GM12878 (cell line): ENCODE measurements at regions not wholly inside any gene's neighbourhood (a gene's known extent, or its start where the extent isn't known, plus 50 kb on each side); places are given as distances from the start of the nearest gene placed in this dataset.

Source experiments
- ATAC-seq: fragments of 200-7000 bp; cut with Tn5 transposase; 3 replicates; pipeline ENCODE4 v1.9.1; 2020; ENCODE audit warnings: mild to moderate bottlenecking, moderate library complexity
- BruUV-seq: library from RNA; stranded (reverse); fragments of 400-500 nt; replicated peaks from 2 replicates; lab custom pipeline; 2021; lab: Mats Ljungman, UMichigan
- CTCF ChIA-PET: fragments of 300-600 bp; sonication (Branson Sonifier 250); formaldehyde crosslinking; extraction: SDS; loops from one replicate; lab custom pipeline; 2021; ENCODE audit warnings: inconsistent platforms; lab: Yijun Ruan, JAX
- POLR2A ChIA-PET: fragments of 350-600 bp; formaldehyde crosslinking; extraction: SDS; loops from one replicate; lab custom pipeline; 2021; ENCODE audit warnings: inconsistent platforms; lab: Charles Lee
- RAD21 ChIA-PET: fragments of 300-600 bp; sonication (Branson Sonifier 250); formaldehyde crosslinking; loops from one replicate; lab custom pipeline; 2023; ENCODE audit warnings: antibody characterized with exemption; ENCODE audit not compliant: unreplicated experiment; lab: Charles Lee
- SMC1A ChIA-PET: fragments of 300-600 bp; sonication (Branson Sonifier 250); formaldehyde crosslinking; loops from one replicate; lab custom pipeline; 2023; ENCODE audit not compliant: unreplicated experiment, uncharacterized antibody; lab: Charles Lee
- DNase-seq: peaks from one replicate; pipeline ENCODE4 v3.0.0-alpha.2; 2011; ENCODE audit warnings: low read depth, low spot score
- FAIRE-seq: peaks from 3 replicates; lab custom pipeline; 2011; peaks lifted over from hg19 to GRCh38; lab: Jason Lieb, UNC
- H2AFZ ChIP-seq: 2 replicates; pipeline ENCODE4 v1.6.0; 2011; ENCODE audit warnings: low read depth, low read length, control low read depth; ENCODE audit not compliant: control insufficient read depth
- H3K27ac ChIP-seq: 2 replicates; pipeline ENCODE4 v1.5.1; 2011; ENCODE audit warnings: control low read depth; ENCODE audit not compliant: control insufficient read depth, insufficient read depth
- H3K27me3 ChIP-seq, 2 experiments: replicated peaks in 1 of 2; 2 replicates each; pipeline versions ENCODE4 v1.6.0 to v1.6.1; 2011; ENCODE audit warnings: low read length in 1 of 2; ENCODE audit not compliant: control insufficient read depth in 2 of 2, insufficient read depth in 2 of 2
- H3K36me3 ChIP-seq, 2 experiments: 2 replicates each; pipeline ENCODE4 v1.5.1; 2011; ENCODE audit warnings: low read length in 1 of 2; ENCODE audit not compliant: control insufficient read depth in 2 of 2, insufficient read depth in 2 of 2
- H3K4me1 ChIP-seq: 2 replicates; pipeline ENCODE4 v1.6.1; 2011; ENCODE audit warnings: mild to moderate bottlenecking, low read length, moderate library complexity, mixed read lengths; ENCODE audit not compliant: control insufficient read depth, insufficient read depth
- H3K4me2 ChIP-seq: 2 replicates; pipeline ENCODE4 v1.6.0; 2011; ENCODE audit warnings: control low read depth; ENCODE audit not compliant: control insufficient read depth, insufficient read depth
- H3K4me3 ChIP-seq: fragments of 200-600 bp; sonication (generic); 2 replicates; pipeline ENCODE4 v1.5.1; 2016
- H3K79me2 ChIP-seq: 2 replicates; pipeline ENCODE4 v1.6.0; 2011; ENCODE audit warnings: low read length; ENCODE audit not compliant: control insufficient read depth, insufficient read depth
- H3K9ac ChIP-seq: 2 replicates; pipeline ENCODE4 v1.8.0; 2011; ENCODE audit warnings: low read length, control low read depth, mixed read lengths; ENCODE audit not compliant: control insufficient read depth, insufficient read depth
- H3K9me3 ChIP-seq: replicated peaks from 3 replicates; pipeline ENCODE4 v1.5.1; 2011; ENCODE audit warnings: mild to moderate bottlenecking, low read length; ENCODE audit not compliant: control insufficient read depth, insufficient read depth
- H4K20me1 ChIP-seq: 2 replicates; pipeline ENCODE4 v1.6.0; 2011; ENCODE audit not compliant: control insufficient read depth, insufficient read depth
- DPF2 ChIP-seq: fragments of 450-650 bp; IDR thresholded peaks from 2 replicates; pipeline ENCODE4 v1.6.1; 2017; ENCODE audit warnings: mild to moderate bottlenecking
- GABPA ChIP-seq: IDR thresholded peaks from 2 replicates; pipeline ENCODE4 v1.6.1; 2014; ENCODE audit warnings: antibody characterized with exemption, low read depth, mild to moderate bottlenecking, inconsistent platforms
- JUNB ChIP-seq: IDR thresholded peaks from 2 replicates; pipeline ENCODE4 v1.6.1; 2016; ENCODE audit warnings: antibody characterized with exemption, mild to moderate bottlenecking
- KLF5 ChIP-seq: fragments of 450-650 bp; IDR thresholded peaks from 2 replicates; pipeline ENCODE4 v1.6.1; 2014; ENCODE audit warnings: mild to moderate bottlenecking; ENCODE audit not compliant: partially characterized antibody
- NFIC ChIP-seq: IDR thresholded peaks from 2 replicates; pipeline ENCODE4 v1.6.1; 2012; ENCODE audit warnings: low read depth, mild to moderate bottlenecking, inconsistent platforms, low read length, moderate library complexity
- NFYB ChIP-seq: IDR thresholded peaks from 2 replicates; pipeline ENCODE4 v1.6.1; 2011; ENCODE audit warnings: low read depth, mild to moderate bottlenecking, low read length, improper control_type of control experiment, moderate library complexity; ENCODE audit not compliant: insufficient read depth
- NR2C1 ChIP-seq: fragments of 450-650 bp; IDR thresholded peaks from 2 replicates; pipeline ENCODE4 v1.6.1; 2017; ENCODE audit warnings: antibody characterized with exemption, mild to moderate bottlenecking, moderate library complexity
- NRF1 ChIP-seq: conservative IDR thresholded peaks from 2 replicates; pipeline ENCODE4 v1.6.1; 2011; ENCODE audit warnings: mild to moderate bottlenecking, low read depth, low read length, improper control_type of control experiment
- PML ChIP-seq: IDR thresholded peaks from 2 replicates; pipeline ENCODE4 v1.6.1; 2012; ENCODE audit warnings: low read length, inconsistent platforms
- POLR2A ChIP-seq: IDR thresholded peaks from 2 replicates; pipeline ENCODE4 v1.6.1; 2011; ENCODE audit warnings: low read depth, mild to moderate bottlenecking, low read length
- RAD51 ChIP-seq: fragments of 450-650 bp; IDR thresholded peaks from 2 replicates; pipeline ENCODE4 v1.6.1; 2016; ENCODE audit warnings: moderate library complexity, mild to moderate bottlenecking, inconsistent platforms
- RB1 ChIP-seq: fragments of 450-650 bp; formaldehyde crosslinking; IDR thresholded peaks from 2 replicates; pipeline ENCODE4 v1.6.1; 2017; ENCODE audit warnings: mild to moderate bottlenecking, borderline replicate concordance
- SMAD1 ChIP-seq: fragments of 450-650 bp; IDR thresholded peaks from 2 replicates; pipeline ENCODE4 v1.6.1; 2018; ENCODE audit warnings: mild to moderate bottlenecking, low read depth; ENCODE audit not compliant: partially characterized antibody
- SMAD5 ChIP-seq: IDR thresholded peaks from 2 replicates; pipeline ENCODE4 v1.6.1; 2016; ENCODE audit warnings: antibody characterized with exemption, low read depth
- SREBF2 ChIP-seq: IDR thresholded peaks from 2 replicates; pipeline ENCODE4 v1.6.1; 2012; ENCODE audit warnings: mild to moderate bottlenecking, low read length
- SRF ChIP-seq, 2 experiments: IDR thresholded peaks; 2 replicates each; pipeline ENCODE4 v1.6.1; 2011; ENCODE audit warnings: low read depth in 2 of 2, low read length in 2 of 2, mild to moderate bottlenecking in 1 of 2, moderate library complexity in 1 of 2
- TARDBP ChIP-seq: IDR thresholded peaks from 2 replicates; pipeline ENCODE4 v1.6.1; 2016; ENCODE audit warnings: borderline replicate concordance
- WGBS: methylation state at CpG from one replicate; pipeline ENCODE4 v1.1.6; 2016; ENCODE audit warnings: low lambda C conversion rate; ENCODE audit not compliant: insufficient replicate concordance, insufficient coverage; ENCODE audit errors: missing lambda C conversion rate; 5-methylcytosine and 5-hydroxymethylcytosine counted together
- in situ Hi-C: fragments of 300-500 bp; cut with MboI; formaldehyde crosslinking; loops from 9 replicates; pipeline ENCODE4 v1.14.3; 2018; ENCODE audit warnings: mixed read lengths
- intact Hi-C: fragments of 100-400 bp; cut with micrococcal nuclease; formaldehyde crosslinking; loops from one replicate; pipeline ENCODE4 v1.14.2; 2022; ENCODE audit not compliant: unreplicated experiment
- TF ChIP-seq, protein P1 (sequence below): fragments of 450-650 bp; IDR thresholded peaks from 2 replicates; pipeline ENCODE4 v1.6.1; 2017; ENCODE audit warnings: low read depth, mild to moderate bottlenecking, moderate library complexity
- TF ChIP-seq, protein P2 (sequence below): fragments of 450-650 bp; formaldehyde crosslinking; IDR thresholded peaks from 2 replicates; pipeline ENCODE4 v1.4.0; 2022; ENCODE audit warnings: mild to moderate bottlenecking, moderate library complexity

DNA sequence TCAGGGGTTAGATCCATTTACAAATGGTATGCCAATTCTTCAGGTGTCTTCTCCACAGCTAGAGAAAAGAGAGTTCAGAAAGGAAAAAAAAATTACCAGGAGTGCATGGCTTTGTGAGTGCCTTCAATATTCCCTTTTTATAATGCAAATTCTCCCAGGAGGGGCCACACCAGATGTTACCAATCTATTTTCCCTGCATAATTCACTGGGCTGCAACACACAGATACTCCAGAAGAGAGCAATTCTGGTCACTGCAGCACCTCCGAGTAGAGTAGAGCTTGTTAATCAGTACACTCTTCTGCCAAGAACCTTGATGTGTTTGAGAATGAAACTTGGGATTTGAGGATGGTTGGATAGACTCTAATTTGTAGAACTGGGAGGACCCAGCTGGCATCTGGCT lies 80.7 kb upstream of the SPRED1 start:
- CTCF ChIA-PET: interaction anchor here (0.9 kb wide), 1 partner anchor 15 kb away, joined by 4 read pairs; no protein-coding TSS in a partner anchor
- no TSS peak for BruUV-seq
- Histone ChIP-seq H3K4me1 (0 out of 2 replicates have a peak, but pooled peaks cover 5% of the 10 kb centered on the region), H3K4me2 (no peak overlapping the region), H4K20me1 (no peaks in the 10 kb centered on the region), H3K27ac (no peak overlapping the region), H3K4me3 (no peak overlapping the region), H3K36me3 (no peaks in the 10 kb centered on the region), H2AFZ (no peak overlapping the region), H3K79me2 (no peaks in the 10 kb centered on the region)
- POLR2A ChIA-PET: no interaction called here
- SMC1A ChIA-PET: interaction anchor here (0.9 to 1.9 kb wide), 5 partner anchors 35 to 129 kb away, joined by 3 to 5 read pairs (median 3); no protein-coding TSS in a partner anchor
- no peak for ATAC-seq
- in situ Hi-C loops: no loop called here
- RAD21 ChIA-PET: no interaction called here
- FAIRE-seq: no peak
- no peak for DNase-seq
- intact Hi-C loops: loop anchor here (10.0 kb wide), 1 partner anchor 167 kb away; no protein-coding TSS in a partner anchor
- 17% methylated on average over 1 of the region's 1 CpG for WGBS
- no peak for TF ChIP-seq NFIC
- no peak for TF ChIP-seq TARDBP
- no peak for TF ChIP-seq POLR2A
- TF ChIP-seq SRF (IDR thresholded peaks at IDR 0.05; ENCODE audit: low read depth in 2 of 2, low read length in 2 of 2): no peak
- no peak for TF ChIP-seq PML
- TF ChIP-seq, protein P1, sequence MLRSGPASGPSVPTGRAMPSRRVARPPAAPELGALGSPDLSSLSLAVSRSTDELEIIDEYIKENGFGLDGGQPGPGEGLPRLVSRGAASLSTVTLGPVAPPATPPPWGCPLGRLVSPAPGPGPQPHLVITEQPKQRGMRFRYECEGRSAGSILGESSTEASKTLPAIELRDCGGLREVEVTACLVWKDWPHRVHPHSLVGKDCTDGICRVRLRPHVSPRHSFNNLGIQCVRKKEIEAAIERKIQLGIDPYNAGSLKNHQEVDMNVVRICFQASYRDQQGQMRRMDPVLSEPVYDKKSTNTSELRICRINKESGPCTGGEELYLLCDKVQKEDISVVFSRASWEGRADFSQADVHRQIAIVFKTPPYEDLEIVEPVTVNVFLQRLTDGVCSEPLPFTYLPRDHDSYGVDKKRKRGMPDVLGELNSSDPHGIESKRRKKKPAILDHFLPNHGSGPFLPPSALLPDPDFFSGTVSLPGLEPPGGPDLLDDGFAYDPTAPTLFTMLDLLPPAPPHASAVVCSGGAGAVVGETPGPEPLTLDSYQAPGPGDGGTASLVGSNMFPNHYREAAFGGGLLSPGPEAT: no peak
- TF ChIP-seq SREBF2: no peak
- TF ChIP-seq NR2C1: no peak
- no peak for TF ChIP-seq NFYB
- no peak for TF ChIP-seq RB1
- TF ChIP-seq RAD51: no peak
- TF ChIP-seq KLF5: no peak
- TF ChIP-seq GABPA: no peak
- TF ChIP-seq NRF1: no peak
- no peak for TF ChIP-seq SMAD1
- no peak for TF ChIP-seq JUNB
- no peak for TF ChIP-seq SMAD5
- TF ChIP-seq, protein P2, sequence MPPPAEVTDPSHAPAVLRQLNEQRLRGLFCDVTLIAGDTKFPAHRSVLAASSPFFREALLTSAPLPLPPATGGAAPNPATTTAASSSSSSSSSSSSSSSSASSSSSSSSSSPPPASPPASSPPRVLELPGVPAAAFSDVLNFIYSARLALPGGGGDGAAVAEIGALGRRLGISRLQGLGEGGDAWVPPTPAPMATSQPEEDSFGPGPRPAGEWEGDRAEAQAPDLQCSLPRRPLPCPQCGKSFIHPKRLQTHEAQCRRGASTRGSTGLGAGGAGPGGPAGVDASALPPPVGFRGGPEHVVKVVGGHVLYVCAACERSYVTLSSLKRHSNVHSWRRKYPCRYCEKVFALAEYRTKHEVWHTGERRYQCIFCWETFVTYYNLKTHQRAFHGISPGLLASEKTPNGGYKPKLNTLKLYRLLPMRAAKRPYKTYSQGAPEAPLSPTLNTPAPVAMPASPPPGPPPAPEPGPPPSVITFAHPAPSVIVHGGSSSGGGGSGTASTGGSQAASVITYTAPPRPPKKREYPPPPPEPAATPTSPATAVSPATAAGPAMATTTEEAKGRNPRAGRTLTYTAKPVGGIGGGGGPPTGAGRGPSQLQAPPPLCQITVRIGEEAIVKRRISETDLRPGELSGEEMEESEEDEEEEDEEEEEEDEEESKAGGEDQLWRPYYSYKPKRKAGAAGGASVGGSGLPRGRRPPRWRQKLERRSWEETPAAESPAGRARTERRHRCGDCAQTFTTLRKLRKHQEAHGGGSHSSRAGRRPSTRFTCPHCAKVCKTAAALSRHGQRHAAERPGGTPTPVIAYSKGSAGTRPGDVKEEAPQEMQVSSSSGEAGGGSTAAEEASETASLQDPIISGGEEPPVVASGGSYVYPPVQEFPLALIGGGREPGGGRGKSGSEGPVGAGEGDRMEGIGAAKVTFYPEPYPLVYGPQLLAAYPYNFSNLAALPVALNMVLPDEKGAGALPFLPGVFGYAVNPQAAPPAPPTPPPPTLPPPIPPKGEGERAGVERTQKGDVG: no peak
- TF ChIP-seq DPF2: no peak
- TF ChIP-seq, all 136 proteins: peak for 0
- Histone ChIP-seq H3K9me3 (no peaks in the 10 kb centered on the region), H3K27me3 (no peaks in the 10 kb centered on the region), H3K9ac (no peak overlapping the region)
